ENCODE measurements at regions not wholly inside any gene's neighbourhood (a gene's known extent, or its start where the extent isn't known, plus 50 kb on each side); places are given as distances from the start of the nearest gene placed in this dataset. TPM values are rescaled to one million over a fixed set of nuclear protein-coding genes. Genes with fewer than 3 reads are reported as not detected.

DNA sequence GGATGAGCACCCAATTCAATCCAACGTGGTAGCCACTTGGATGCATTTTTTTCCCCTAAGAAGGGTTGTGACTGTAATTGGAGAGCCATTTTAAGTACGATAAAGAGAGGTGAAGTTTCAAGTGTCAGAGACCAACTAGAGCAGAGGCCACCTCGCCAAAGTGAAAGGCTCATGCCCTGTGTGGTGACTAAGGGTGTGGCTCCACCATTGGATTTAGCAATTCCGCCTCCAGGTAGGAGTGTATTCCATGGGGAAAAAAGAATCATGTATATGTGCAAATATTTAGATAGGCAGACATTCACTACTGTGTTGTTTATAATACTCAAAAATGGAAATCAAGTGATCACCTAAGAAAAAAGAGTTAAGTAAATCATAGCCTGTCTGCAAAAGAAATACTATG, 53.1 kb upstream of the S1PR3 start:
- Histone ChIP-seq H3K9me3 (ENCODE audit: control insufficient read depth, insufficient read depth, low read length) (no peaks in the 10 kb centered on the region), H3K27ac (ENCODE audit: low read depth, low read length) (no peak overlapping the region), H3K4me1 (ENCODE audit: control insufficient read depth, insufficient read depth, low read length) (no peaks in the 10 kb centered on the region), H3K27me3 (ENCODE audit: control insufficient read depth, insufficient read depth, low read length) (no peaks in the 10 kb centered on the region), H3K36me3 (ENCODE audit: control insufficient read depth, insufficient read depth, low read length) (no peaks in the 10 kb centered on the region), H3K4me3 (ENCODE audit: low read depth, low read length) (no peak overlapping the region)
- 84% methylated on average over 3 of the region's 4 CpGs for WGBS (ENCODE audit: insufficient coverage)
- DNase-seq (ENCODE audit: low read depth in 4 of 6, low spot score in 6 of 6): no peak

Small RNA genes lying in the stretch of these regions (small RNA-seq; reads per million reads assigned to genes)
- gene MIR4289 (ENCODE audit: low replicate concordance): not detected

Measured in spinal cord (tissue), 10 donors.